T-helper 17 cell (primary cell): ENCODE measurements at regions not wholly inside any gene's neighbourhood (a gene's known extent, or its start where the extent isn't known, plus 50 kb on each side); places are given as distances from the start of the nearest gene placed in this dataset.
"Not testable (repeated sequence)": the region's sequence is repeated elsewhere in the genome, so short reads cannot be mapped to it uniquely, and the experiment has no call there.

ENCODE experiments used
- ATAC-seq: fragments of 150-1000 bp; cut with Tn5 transposase; 2 replicates; pipeline ENCODE4 v1.10.0; 2021; ENCODE audit warnings: mild to moderate bottlenecking, moderate library complexity
- DNase-seq, 3 donors: peaks; one replicate each; pipeline versions ENCODE4 v3.0.0 to v3.0.0-alpha.2; 2020 to 2021
- H3K9me3 ChIP-seq: one replicate; pipeline ENCODE4 v1.7.0; 2013; ENCODE audit warnings: low read length, mild to moderate bottlenecking; ENCODE audit not compliant: control insufficient read depth, poor library complexity, severe bottlenecking
- H3K27ac Mint-ChIP-seq: one replicate; pipeline ENCODE4 v1.8.0; 2022; ENCODE audit warnings: mild to moderate bottlenecking, moderate library complexity, mixed read lengths
- H3K27me3 Mint-ChIP-seq: one replicate; pipeline ENCODE4 v1.8.0; 2022; ENCODE audit warnings: mixed read lengths
- H3K36me3 Mint-ChIP-seq: one replicate; pipeline ENCODE4 v1.8.0; 2022; ENCODE audit warnings: low read depth, mixed read lengths
- H3K4me1 Mint-ChIP-seq: one replicate; pipeline ENCODE4 v1.8.0; 2022; ENCODE audit warnings: mild to moderate bottlenecking, mixed read lengths
- H3K4me3 Mint-ChIP-seq: one replicate; pipeline ENCODE4 v1.8.0; 2022; ENCODE audit warnings: mild to moderate bottlenecking, moderate library complexity, mixed read lengths

GRCh38 chr5:10122076-10122726 lies 127.5 kb downstream of the ATPSCKMT start:
- Mint-ChIP-seq H3K27me3 (peaks cover 21% of the 10 kb centered on the region), H3K27ac (no peak overlapping the region), H3K36me3 (no peaks in the 10 kb centered on the region), H3K4me1 (peaks cover 2% of the 10 kb centered on the region), H3K4me3 (no peak overlapping the region)
- ATAC-seq, result no peak
- H3K9me3 ChIP-seq, result no peaks in the 10 kb centered on the region
- DNase-seq, result no peak

GRCh38 chr5:10120934-10121333 lies 128.8 kb downstream of the ATPSCKMT start:
- no peaks in the 10 kb centered on the region for H3K9me3 ChIP-seq
- no peaks in the 10 kb centered on the region for H3K4me1 Mint-ChIP-seq
- H3K27me3 Mint-ChIP-seq, result peaks cover 21% of the 10 kb centered on the region
- H3K36me3 Mint-ChIP-seq, result no peaks in the 10 kb centered on the region
- no peak overlapping the region for H3K4me3 Mint-ChIP-seq
- no peak overlapping the region for H3K27ac Mint-ChIP-seq
- ATAC-seq (no peak), DNase-seq (no peak)

GRCh38 chr5:10118150-10118549 lies 131.5 kb downstream of the ATPSCKMT start:
- no peaks in the 10 kb centered on the region for H3K4me1 Mint-ChIP-seq
- peaks cover 21% of the 10 kb centered on the region for H3K27me3 Mint-ChIP-seq
- H3K9me3 ChIP-seq, result no peaks in the 10 kb centered on the region
- ATAC-seq (no peak), DNase-seq (no peak)
- no peaks in the 10 kb centered on the region for H3K36me3 Mint-ChIP-seq
- H3K4me3 Mint-ChIP-seq, result no peak overlapping the region
- H3K27ac Mint-ChIP-seq, result no peak overlapping the region

- ATAC-seq (no peak), DNase-seq (no peak)
- Mint-ChIP-seq H3K27ac (no peak overlapping the region), H3K4me1 (no peaks in the 10 kb centered on the region), H3K27me3 (peaks cover 21% of the 10 kb centered on the region), H3K36me3 (no peaks in the 10 kb centered on the region), H3K4me3 (no peak overlapping the region)
- H3K9me3 ChIP-seq, result no peaks in the 10 kb centered on the region
Measured at GRCh38 chr5:10116594-10116993, 133.1 kb downstream of the ATPSCKMT start.

DNA sequence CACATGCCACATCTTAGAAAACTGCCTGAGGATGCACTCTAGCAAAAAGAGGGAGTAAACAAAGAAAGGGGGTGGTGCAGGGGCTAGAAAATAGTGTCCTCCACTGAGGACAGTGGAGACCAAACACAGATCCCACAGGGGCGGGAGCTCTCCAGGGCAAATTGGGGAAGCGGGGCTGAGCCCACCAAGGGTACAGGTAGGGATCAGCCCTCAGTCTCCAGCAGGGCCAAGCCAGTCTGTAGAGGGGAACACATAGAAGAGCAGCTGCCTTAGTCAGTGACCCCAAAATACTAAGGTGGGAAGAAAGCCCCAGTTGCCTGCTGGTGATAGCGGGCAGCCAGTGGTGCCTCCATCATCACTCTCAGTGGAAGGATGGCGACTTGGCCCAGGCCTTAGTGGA lies 134.0 kb downstream of the ATPSCKMT start:
- H3K4me3 Mint-ChIP-seq, result no peak overlapping the region
- H3K27me3 Mint-ChIP-seq, result peaks cover 19% of the 10 kb centered on the region
- H3K36me3 Mint-ChIP-seq, result no peaks in the 10 kb centered on the region
- H3K27ac Mint-ChIP-seq, result no peak overlapping the region
- no peaks in the 10 kb centered on the region for H3K9me3 ChIP-seq
- H3K4me1 Mint-ChIP-seq, result no peaks in the 10 kb centered on the region
- ATAC-seq (no peak), DNase-seq (no peak)

DNA sequence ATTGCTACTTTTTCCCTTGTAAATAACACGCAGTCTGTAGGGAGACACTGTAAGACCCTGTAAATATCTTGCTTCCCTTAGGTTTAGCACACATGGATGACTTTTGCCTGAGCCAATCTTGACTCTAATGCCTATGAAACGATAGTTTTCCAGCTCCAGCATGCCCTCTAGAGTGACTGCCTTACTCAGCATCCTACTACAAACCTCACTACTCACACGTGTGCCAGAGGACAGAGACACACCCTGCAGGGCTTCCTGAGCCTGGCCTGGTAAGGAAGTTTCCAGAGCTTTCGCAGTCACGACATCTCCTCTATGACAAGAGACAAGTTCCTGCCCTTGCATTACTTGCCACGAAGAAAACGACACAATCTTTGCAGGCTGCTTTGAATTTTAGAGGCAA lies 138.1 kb downstream of the ATPSCKMT start:
- ATAC-seq (no peak), DNase-seq (no peak)
- peaks cover 5% of the 10 kb centered on the region for H3K27me3 Mint-ChIP-seq
- H3K4me3 Mint-ChIP-seq, result no peak overlapping the region
- no peaks in the 10 kb centered on the region for H3K36me3 Mint-ChIP-seq
- H3K4me1 Mint-ChIP-seq, result no peaks in the 10 kb centered on the region
- no peak overlapping the region for H3K27ac Mint-ChIP-seq
- H3K9me3 ChIP-seq, result no peaks in the 10 kb centered on the region

DNA sequence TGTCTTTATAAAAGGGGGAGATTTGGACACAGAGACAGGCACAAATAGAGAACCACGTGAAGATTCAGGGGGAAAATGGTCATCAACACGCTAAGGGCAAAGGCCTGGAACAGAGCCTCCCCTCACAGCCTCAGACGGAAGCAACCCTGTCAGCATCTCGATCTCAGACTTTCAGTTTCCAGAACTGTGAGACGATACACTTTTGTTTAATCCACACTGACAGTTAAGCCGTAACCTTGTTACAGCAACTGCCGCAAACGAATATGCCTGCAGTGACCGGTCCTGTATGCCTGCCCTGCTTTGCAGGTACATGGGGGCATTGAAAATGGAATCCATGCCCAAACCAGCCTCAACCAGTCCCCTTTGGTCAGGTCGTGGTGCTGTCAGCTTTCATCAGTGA lies 139.5 kb downstream of the ATPSCKMT start:
- no peaks in the 10 kb centered on the region for H3K4me1 Mint-ChIP-seq
- no peak for DNase-seq
- H3K9me3 ChIP-seq, result no peaks in the 10 kb centered on the region
- H3K27ac Mint-ChIP-seq, result no peak overlapping the region
- H3K27me3 Mint-ChIP-seq, result peaks cover 4% of the 10 kb centered on the region
- ATAC-seq, result no peak
- no peaks in the 10 kb centered on the region for H3K36me3 Mint-ChIP-seq
- H3K4me3 Mint-ChIP-seq, result no peak overlapping the region

DNA sequence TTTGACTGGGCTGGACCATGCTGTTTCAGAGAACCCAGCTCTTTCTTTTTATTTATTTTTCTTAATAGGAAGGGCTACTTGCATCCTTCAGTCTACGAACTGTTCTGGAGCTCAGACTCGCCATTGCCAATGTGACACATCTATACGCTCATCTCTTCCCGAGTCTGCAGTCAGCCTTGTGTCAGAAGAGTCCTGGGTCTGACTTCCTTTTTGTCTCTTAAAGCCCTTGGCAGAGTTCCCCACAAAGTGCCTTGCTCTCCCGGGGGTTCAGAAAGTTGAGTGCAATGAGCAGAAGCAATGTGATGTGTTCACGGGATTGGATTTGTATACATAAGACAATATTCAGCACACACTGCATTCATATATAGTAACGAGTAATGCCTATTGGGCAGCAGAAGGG lies 140.4 kb downstream of the ATPSCKMT start:
- no peaks in the 10 kb centered on the region for H3K4me1 Mint-ChIP-seq
- H3K27ac Mint-ChIP-seq, result no peak overlapping the region
- no peaks in the 10 kb centered on the region for H3K9me3 ChIP-seq
- ATAC-seq (no peak), DNase-seq (no peak)
- no peak overlapping the region for H3K4me3 Mint-ChIP-seq
- H3K27me3 Mint-ChIP-seq, result no peaks in the 10 kb centered on the region
- no peaks in the 10 kb centered on the region for H3K36me3 Mint-ChIP-seq

GRCh38 chr5:10106806-10107205 lies 142.9 kb downstream of the ATPSCKMT start:
- no peak overlapping the region for H3K27ac Mint-ChIP-seq
- no peaks in the 10 kb centered on the region for H3K4me1 Mint-ChIP-seq
- H3K36me3 Mint-ChIP-seq, result no peaks in the 10 kb centered on the region
- H3K9me3 ChIP-seq, result no peaks in the 10 kb centered on the region
- DNase-seq, result no peak
- H3K4me3 Mint-ChIP-seq, result no peak overlapping the region
- H3K27me3 Mint-ChIP-seq, result no peaks in the 10 kb centered on the region
- no peak for ATAC-seq

- no peaks in the 10 kb centered on the region for H3K27me3 Mint-ChIP-seq
- no peaks in the 10 kb centered on the region for H3K4me1 Mint-ChIP-seq
- no peak overlapping the region for H3K4me3 Mint-ChIP-seq
- no peaks in the 10 kb centered on the region for H3K36me3 Mint-ChIP-seq
- no peak for DNase-seq
- no peak for ATAC-seq
- no peaks in the 10 kb centered on the region for H3K9me3 ChIP-seq
- no peak overlapping the region for H3K27ac Mint-ChIP-seq
Measured at GRCh38 chr5:10106285-10106684, 143.4 kb downstream of the ATPSCKMT start.

DNA sequence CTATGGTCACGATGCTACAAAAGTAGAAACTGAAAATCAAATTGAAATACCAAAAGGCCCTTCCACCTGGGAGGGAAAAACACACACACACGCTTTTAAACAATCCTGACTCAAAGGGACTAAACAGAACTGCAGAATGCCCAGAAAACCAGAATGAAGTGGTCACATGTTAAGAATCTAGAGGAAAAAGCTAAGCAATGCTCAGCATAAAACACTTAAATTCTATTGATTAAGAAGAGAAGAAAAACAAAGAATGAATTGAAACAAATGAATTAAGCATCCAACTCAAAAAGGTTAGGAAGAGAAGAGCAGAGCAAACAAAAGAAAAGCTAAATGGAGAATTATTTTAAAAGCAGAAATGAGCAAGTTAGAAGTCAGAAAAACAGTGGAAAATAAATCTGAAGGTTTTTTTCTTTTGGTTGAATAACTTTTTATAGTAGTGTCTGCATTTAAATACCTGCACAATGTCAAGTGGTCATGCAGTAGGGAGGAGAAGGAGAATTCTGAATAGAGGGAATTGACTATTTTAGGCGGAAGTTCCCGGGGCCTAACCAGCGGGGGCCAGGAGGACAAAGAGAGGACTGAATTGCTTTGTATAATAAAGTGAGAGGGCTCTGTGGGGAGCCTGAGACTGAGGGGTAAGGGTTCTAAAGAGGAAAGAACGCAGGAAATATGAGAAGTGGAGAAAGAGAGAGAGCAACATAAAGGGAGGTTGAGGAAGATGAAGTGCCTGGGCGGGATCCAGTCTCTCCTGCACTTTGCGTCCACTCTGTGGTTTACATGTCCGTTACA lies 146.8 kb downstream of the ATPSCKMT start:
- Mint-ChIP-seq H3K27me3 (no peaks in the 10 kb centered on the region), H3K4me3 (no peak overlapping the region), H3K36me3 (no peaks in the 10 kb centered on the region), H3K27ac (no peak overlapping the region), H3K4me1 (no peaks in the 10 kb centered on the region)
- DNase-seq, result no peak
- no peaks in the 10 kb centered on the region for H3K9me3 ChIP-seq
- ATAC-seq, result no peak

GRCh38 chr5:10102235-10102634 lies 147.5 kb downstream of the ATPSCKMT start:
- not testable (repeated sequence) for ATAC-seq, H3K36me3 Mint-ChIP-seq, H3K9me3 ChIP-seq, H3K4me3 Mint-ChIP-seq, H3K27ac Mint-ChIP-seq, H3K27me3 Mint-ChIP-seq, H3K4me1 Mint-ChIP-seq, DNase-seq

DNA sequence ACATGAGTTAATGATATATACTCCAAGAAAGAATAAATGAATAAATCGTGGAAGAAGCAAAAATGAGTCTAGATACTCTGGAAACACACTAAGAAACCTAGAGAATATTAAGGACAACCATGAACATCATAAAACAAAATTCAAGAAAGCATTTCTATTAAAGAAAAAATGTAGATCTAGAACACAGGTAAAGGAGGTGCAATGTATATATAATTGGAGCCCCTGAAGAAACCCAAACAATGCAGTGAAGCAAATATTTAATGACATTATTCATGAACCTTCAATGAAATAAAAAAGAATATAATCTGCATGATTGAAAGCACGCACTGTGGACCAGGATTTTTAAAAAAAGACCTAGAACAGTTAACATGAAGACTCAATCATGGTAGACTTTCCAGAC lies 150.1 kb downstream of the ATPSCKMT start:
- Mint-ChIP-seq H3K4me1 (no peaks in the 10 kb centered on the region), H3K4me3 (no peak overlapping the region), H3K36me3 (no peaks in the 10 kb centered on the region), H3K27me3 (no peaks in the 10 kb centered on the region), H3K27ac (no peak overlapping the region)
- ATAC-seq (no peak), DNase-seq (no peak)
- H3K9me3 ChIP-seq, result no peaks in the 10 kb centered on the region

DNA sequence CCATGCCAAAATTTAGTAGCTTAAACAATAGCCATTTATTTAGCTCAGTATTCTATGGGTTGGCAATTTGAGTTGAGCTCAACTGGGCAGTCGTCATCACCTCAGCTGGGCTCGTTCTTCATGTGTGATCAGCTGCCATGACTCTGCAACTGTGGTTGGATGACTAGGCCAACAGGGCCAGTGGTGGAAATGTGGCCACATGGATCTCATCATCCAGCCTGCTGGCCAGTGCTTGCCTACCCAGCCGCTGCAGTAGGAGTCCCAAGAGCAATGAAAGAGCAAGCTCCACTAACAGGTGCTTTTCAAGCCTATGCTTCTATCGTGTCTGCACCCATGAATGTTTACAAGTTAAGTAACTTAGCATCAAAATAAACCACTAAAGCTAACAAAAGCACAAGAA lies 158.0 kb downstream of the ATPSCKMT start:
- DNase-seq, result no peak
- ATAC-seq, result no peak
- Mint-ChIP-seq H3K36me3 (no peaks in the 10 kb centered on the region), H3K4me3 (no peak overlapping the region), H3K27me3 (no peaks in the 10 kb centered on the region), H3K27ac (no peak overlapping the region), H3K4me1 (no peaks in the 10 kb centered on the region)
- H3K9me3 ChIP-seq, result no peaks in the 10 kb centered on the region
